ENCODE measurements at regions not wholly inside any gene's neighbourhood (a gene's known extent, or its start where the extent isn't known, plus 50 kb on each side); places are given as distances from the start of the nearest gene placed in this dataset.
"Not testable (repeated sequence)": the region's sequence is repeated elsewhere in the genome, so short reads cannot be mapped to it uniquely, and the experiment has no call there.

GRCh38 chr6:125431971-125432370 lies 130.2 kb upstream of the HDDC2 start:
- DNase-seq (ENCODE audit: low spot score): no peak

GRCh38 chr6:125432963-125433362 lies 131.2 kb upstream of the HDDC2 start:
- no peak for DNase-seq (ENCODE audit: low spot score)

- no peak for DNase-seq (ENCODE audit: low spot score)
Observed at GRCh38 chr6:125434760-125435159, 133.0 kb upstream of the HDDC2 start.

- no peak for DNase-seq (ENCODE audit: low spot score)
Observed at GRCh38 chr6:125439512-125439911, 137.7 kb upstream of the HDDC2 start.

GRCh38 chr6:125444006-125444923 lies 142.5 kb upstream of the HDDC2 start:
- DNase-seq (ENCODE audit: low spot score): no peak

- no peak for DNase-seq (ENCODE audit: low spot score)
Observed at GRCh38 chr6:125445054-125445453, 143.3 kb upstream of the HDDC2 start.

GRCh38 chr6:125446011-125446410 lies 144.2 kb upstream of the HDDC2 start:
- DNase-seq (ENCODE audit: low spot score): no peak

- DNase-seq (ENCODE audit: low spot score): no peak
Observed at GRCh38 chr6:125451750-125452149, 150.0 kb upstream of the HDDC2 start.

GRCh38 chr6:125453516-125453915 lies 151.7 kb upstream of the HDDC2 start:
- no peak for DNase-seq (ENCODE audit: low spot score)

- DNase-seq (ENCODE audit: low spot score): no peak
Observed at GRCh38 chr6:125454351-125454750, 152.6 kb upstream of the HDDC2 start.

- not testable (repeated sequence) for DNase-seq (ENCODE audit: low spot score)
Observed at GRCh38 chr6:125458493-125458892, 156.7 kb upstream of the HDDC2 start.

- not testable (repeated sequence) for DNase-seq (ENCODE audit: low spot score)
Observed at GRCh38 chr6:125465332-125465731, 163.6 kb upstream of the HDDC2 start.

- DNase-seq (ENCODE audit: low spot score): no peak
Observed at GRCh38 chr6:125469915-125470314, 168.1 kb upstream of the HDDC2 start.

- DNase-seq (ENCODE audit: low spot score): no peak
Observed at GRCh38 chr6:125471667-125472066, 169.9 kb upstream of the HDDC2 start.

- DNase-seq (ENCODE audit: low spot score): no peak
Observed at GRCh38 chr6:125474061-125474460, 172.3 kb upstream of the HDDC2 start.

- DNase-seq (ENCODE audit: low spot score): no peak
Observed at GRCh38 chr6:125477156-125477555, 175.4 kb upstream of the HDDC2 start.

GRCh38 chr6:125477844-125478243 lies 176.1 kb upstream of the HDDC2 start:
- DNase-seq (ENCODE audit: low spot score): no peak

GRCh38 chr6:125480146-125480545 lies 178.4 kb upstream of the HDDC2 start:
- DNase-seq (ENCODE audit: low spot score): no peak

- no peak for DNase-seq (ENCODE audit: low spot score)
Observed at GRCh38 chr6:125480571-125480970, 178.8 kb upstream of the HDDC2 start.

- DNase-seq (ENCODE audit: low spot score): no peak
Observed at GRCh38 chr6:125481056-125481455, 179.3 kb upstream of the HDDC2 start.

GRCh38 chr6:125485757-125486156 lies 184.0 kb upstream of the HDDC2 start:
- no peak for DNase-seq (ENCODE audit: low spot score)

GRCh38 chr6:125486881-125487280 lies 185.1 kb upstream of the HDDC2 start:
- no peak for DNase-seq (ENCODE audit: low spot score)

- no peak for DNase-seq (ENCODE audit: low spot score)
Observed at GRCh38 chr6:125489579-125490285, 188.0 kb upstream of the HDDC2 start.
